ENCODE measurements at regions not wholly inside any gene's neighbourhood (a gene's known extent, or its start where the extent isn't known, plus 50 kb on each side); places are given as distances from the start of the nearest gene placed in this dataset.
"Not testable (repeated sequence)": the region's sequence is repeated elsewhere in the genome, so short reads cannot be mapped to it uniquely, and the experiment has no call there.

GRCh38 chr5:142259758-142260157, 65.1 kb downstream of the SPRY4 start:
- intact Hi-C loops (cut with DNase I) = no loop called here
- DNase-seq (ENCODE audit: low spot score) = no peak
- ATAC-seq = no peak

GRCh38 chr5:142255831-142256230, 69.0 kb downstream of the SPRY4 start:
- ATAC-seq = no peak

DNA sequence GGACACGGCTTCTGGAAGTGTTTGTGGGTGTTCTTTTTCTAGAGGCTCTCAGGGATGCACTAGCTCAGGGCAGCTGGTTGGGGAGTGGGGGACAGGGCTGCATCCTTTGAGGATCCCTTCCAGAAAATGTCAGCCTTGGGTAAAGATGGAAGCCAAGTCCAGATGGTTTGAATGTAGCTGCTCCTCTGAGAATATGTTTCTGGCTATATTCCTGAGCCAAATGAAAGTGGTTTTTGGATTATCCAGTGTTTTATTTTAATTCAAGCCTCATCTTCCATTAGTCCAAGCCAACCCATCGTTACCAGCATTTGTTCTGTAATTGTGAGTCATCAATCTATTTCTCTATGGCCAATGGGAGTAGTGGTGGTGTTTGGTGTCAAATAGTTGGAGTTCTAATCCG, 70.4 kb downstream of the SPRY4 start:
- intact Hi-C loops (cut with DNase I) = no loop called here
- DNase-seq (ENCODE audit: low spot score) (no peak), ATAC-seq (peak; percentile 33)

More at GRCh38 chr5:142255831-142256230, 69.0 kb downstream of the SPRY4 start:
- intact Hi-C loops (cut with DNase I) = no loop called here
- DNase-seq (ENCODE audit: low spot score) = no peak

DNA sequence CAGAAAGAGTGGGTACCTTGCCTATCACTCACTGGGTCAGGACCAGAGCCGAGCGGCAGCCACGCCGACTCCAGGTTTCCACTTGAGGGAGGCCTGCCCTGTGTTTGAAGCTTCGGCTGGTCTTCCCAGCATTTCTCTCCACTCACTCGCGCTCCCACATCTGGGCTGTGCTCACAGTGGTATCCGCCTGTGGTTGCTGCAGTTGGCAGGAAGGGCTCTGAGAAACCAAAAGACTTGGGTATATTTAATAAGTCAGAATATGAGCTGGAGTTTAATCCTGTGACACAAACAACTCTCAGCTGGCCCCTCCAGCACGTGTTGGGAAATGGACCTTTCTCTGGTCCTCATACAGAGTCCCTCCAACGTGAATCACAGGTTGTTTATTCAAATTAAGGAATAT, 70.9 kb downstream of the SPRY4 start:
- intact Hi-C loops (cut with DNase I) = no loop called here
- ATAC-seq = peak; percentile 67
- no peak for DNase-seq (ENCODE audit: low spot score)

DNA sequence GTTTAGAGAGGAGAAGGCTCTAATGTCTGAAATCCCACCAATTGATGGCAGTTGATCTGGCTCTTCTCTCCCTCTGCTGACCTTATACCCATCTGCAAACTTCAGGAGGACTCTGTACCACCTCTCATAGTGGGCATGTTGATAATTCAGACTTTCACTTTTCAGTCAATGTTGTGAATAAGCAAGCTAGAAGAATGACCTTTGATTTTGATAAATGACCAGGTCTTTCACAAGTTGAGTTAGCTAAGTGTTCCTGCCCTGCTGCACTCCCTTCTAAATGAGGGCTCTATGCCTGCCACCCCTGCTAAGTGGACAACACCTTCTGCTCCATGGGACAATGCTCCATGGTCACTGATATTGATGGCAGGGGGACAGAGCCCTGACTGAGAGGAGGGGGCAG, 74.7 kb downstream of the SPRY4 start:
- intact Hi-C loops (cut with DNase I) = no loop called here
- ATAC-seq (no peak), DNase-seq (ENCODE audit: low spot score) (no peak)

DNA sequence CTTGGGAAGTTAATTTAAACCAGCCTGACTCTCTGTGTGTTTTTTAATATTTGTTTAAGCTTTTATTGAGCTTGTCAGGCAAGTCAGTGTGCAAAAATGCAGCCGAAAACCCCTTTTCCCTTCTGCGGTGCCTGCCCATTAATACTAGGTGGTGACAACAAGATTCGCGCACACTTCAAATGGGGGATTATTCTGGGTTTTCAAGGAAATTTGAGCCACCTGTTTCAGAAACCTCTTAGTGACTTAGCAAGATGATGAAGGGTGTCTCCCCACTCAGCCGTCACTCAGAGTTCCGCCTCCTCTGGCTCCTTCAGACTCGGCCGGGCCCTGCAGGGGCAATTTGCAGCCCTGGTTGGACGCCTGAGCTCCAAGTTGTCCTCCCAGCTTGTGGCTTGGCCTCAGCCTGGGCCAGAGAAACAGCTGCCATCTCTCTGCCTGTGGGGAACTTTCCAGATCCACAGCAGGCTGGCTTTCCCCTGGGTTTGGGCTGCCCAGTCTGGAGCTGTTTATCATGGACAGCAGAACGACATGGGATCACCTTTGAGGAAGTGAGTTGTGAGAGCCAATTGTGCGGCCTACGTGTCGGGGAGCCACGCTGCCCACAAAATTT, 75.9 kb downstream of the SPRY4 start:
- intact Hi-C loops (cut with DNase I) = no loop called here
- DNase-seq (ENCODE audit: low spot score) (peak; percentile 67), ATAC-seq (peak; percentile 46)

DNA sequence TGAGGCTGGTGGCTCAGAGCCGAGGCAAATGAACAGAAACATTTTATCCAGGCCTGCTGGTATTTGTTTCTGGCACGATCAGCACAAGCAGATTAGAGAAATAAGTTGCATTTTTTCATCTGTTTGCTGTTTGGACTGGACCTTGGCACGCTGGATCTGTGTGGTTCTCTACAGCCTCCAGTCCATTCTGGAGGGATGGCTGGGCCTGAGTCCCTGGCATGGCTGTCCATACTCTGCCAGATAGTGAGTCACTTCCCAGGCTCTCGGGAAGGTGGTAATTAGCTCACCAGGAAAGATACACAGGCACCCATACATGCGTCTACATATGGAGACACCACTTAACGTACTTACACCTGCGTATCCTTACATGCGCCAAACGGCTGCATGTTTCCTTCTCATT, 78.6 kb downstream of the SPRY4 start:
- ATAC-seq (peak; percentile 83), DNase-seq (ENCODE audit: low spot score) (no peak)
- intact Hi-C loops (cut with DNase I) = no loop called here

GRCh38 chr5:142245786-142246185, 79.0 kb downstream of the SPRY4 start:
- ATAC-seq (peak; percentile 57), DNase-seq (ENCODE audit: low spot score) (no peak)
- intact Hi-C loops (cut with DNase I) = no loop called here

- intact Hi-C loops (cut with DNase I) = no loop called here
- DNase-seq (ENCODE audit: low spot score) (no peak), ATAC-seq (no peak)
Observed at GRCh38 chr5:142244440-142244839, 80.4 kb downstream of the SPRY4 start.

DNA sequence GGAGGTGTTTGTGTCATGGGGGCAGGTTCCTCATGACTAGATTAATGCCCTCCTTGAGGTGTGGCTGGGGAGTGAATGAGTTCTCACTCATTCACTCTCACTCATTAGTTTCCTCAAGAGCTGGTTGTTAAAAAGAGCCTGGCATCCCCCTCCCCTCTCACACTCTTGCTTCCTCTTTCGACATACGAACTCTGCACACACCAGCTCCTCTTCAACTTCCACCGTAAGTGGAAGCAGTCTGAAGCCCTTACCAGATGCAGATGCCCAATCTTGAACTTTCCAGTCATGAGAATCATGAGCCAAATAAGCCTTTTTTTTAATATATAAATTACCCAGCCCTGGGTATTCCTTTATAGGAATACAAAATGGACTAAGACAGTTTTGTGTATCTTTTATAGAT, 82.5 kb downstream of the SPRY4 start:
- ATAC-seq = no peak
- DNase-seq (ENCODE audit: low spot score) = no peak
- intact Hi-C loops (cut with DNase I) = no loop called here

GRCh38 chr5:142239394-142240159, 85.2 kb downstream of the SPRY4 start:
- ATAC-seq = no peak
- intact Hi-C loops (cut with DNase I) = no loop called here
- no peak for DNase-seq (ENCODE audit: low spot score)

- intact Hi-C loops (cut with DNase I) = no loop called here
- ATAC-seq = no peak
- no peak for DNase-seq (ENCODE audit: low spot score)
Observed at GRCh38 chr5:142237707-142238106, 87.1 kb downstream of the SPRY4 start.

DNA sequence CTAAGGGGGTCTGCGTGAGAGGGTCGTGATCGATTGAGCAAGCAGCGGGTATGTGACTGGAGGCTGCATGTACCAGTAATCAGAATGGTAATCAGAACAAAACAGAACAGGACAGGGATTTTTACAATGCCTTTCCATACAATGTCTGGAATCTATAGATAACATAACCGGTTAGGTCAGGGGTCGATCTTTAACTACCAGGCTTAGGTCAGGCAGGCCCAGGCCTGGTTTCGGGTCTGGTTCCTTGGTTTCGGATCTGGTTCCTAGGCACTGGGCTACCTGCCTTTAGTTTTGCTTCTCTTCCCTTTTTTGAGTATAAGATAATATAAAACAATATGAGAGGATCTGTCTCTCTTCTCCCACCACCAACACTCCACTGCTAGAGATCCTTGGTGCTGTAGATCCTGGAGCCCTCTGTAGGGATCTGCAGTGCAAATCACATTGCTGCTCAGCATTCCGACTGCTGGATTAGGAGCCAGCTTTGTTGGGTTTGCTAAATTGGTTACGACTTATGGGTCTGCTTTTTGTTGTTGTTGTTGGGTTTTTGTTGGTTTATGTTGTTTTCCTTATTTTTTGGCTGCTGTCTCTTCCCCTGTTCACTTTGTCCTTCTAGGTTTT, 88.0 kb downstream of the SPRY4 start:
- intact Hi-C loops (cut with DNase I); ATAC-seq: not testable (repeated sequence)

DNA sequence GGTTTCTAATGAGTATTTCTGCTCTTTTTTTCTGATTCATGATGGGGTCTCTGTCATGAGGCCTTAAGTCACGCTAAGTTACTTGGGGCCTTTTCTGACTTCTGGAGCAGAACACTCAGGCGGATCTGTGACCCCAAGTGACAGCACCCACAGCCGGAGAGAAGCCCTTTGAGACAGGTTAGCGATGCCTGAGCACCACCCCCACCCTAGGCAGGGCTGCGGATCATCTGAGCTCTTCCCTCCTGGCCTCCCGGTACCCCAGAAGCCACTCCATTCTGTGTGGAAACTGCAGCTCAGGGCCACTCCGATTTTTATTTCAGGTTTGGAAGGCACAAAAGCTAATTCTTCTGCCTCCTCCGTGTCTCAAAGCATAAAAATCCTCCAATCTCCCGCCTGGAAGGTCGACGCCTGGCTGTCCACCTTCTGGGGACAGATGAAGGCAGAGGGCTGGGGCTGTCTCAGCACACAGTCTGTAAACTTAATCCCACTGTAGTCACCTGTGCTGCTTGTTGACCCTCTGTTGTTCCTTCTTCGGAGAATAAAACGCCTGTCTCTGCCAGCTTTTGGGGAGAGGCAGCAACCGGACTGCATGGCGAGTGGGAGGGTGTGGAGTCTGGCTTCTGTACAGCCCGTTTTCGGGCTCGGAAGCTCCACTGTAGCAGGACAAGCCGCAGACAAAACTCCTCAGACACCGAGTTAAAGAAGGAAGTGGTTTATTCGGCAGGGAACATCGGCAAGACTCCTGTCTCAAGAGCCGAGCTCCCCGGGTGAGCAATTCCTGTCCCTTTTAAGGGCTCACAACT, 88.8 kb downstream of the SPRY4 start:
- DNase-seq (ENCODE audit: low spot score) = no peak
- no peak for ATAC-seq
- intact Hi-C loops (cut with DNase I) = no loop called here

More for the DNA sequence above, 88.0 kb downstream of the SPRY4 start:
- not testable (repeated sequence) for DNase-seq (ENCODE audit: low spot score)

- intact Hi-C loops (cut with DNase I) = no loop called here
- no peak for DNase-seq (ENCODE audit: low spot score)
- ATAC-seq = peak; percentile 17
Observed at GRCh38 chr5:142235050-142235797, 89.6 kb downstream of the SPRY4 start.

- ATAC-seq (no peak), DNase-seq (ENCODE audit: low spot score) (no peak)
- intact Hi-C loops (cut with DNase I) = no loop called here
Observed at GRCh38 chr5:142233083-142234032, 91.5 kb downstream of the SPRY4 start.

DNA sequence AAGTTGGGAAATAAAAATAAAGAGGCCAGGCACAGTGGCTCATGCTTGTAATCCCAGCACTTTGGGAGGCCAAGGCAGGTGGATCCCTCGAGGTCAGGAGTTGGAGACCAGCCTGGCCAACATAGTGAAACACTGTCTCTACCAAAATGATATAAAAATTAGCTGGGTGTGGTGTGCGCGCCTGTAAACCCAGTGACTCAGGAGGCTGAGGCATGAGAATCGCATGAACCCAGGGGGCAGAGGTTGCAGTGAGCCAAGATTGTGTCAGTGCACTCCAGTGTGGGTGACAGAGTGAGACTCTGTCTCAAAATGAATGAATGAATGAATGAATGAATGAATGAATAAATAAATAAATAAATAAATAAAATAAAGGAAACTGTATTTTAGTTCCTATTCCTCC, 93.9 kb downstream of the SPRY4 start:
- intact Hi-C loops (cut with DNase I); ATAC-seq; DNase-seq (ENCODE audit: low spot score): not testable (repeated sequence)

DNA sequence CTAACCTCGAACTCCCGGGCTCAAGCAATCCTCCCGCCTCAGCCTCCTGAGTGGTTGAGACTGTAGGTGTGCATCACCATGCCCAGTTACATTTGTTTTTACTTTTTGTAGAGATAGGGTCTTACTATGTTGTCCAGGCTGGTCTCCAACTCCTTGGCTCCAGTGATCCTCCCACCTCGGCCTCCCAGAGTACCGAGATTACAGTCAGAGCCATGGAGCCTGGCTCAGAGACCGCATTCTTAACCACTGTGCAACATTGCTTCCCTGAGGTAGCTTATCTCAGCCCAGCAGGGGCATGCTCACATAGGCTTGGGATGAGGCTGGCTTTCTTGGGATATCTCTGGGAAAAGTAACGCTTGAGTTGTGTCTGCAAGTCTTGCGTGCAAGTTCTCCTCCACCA, 99.7 kb downstream of the SPRY4 start:
- ATAC-seq (no peak), DNase-seq (ENCODE audit: low spot score) (no peak)
- intact Hi-C loops (cut with DNase I) = no loop called here

All from sciatic nerve (tissue), 2 donors.